8988T (cell line): ENCODE measurements at regions not wholly inside any gene's neighbourhood (a gene's known extent, or its start where the extent isn't known, plus 50 kb on each side); places are given as distances from the start of the nearest gene placed in this dataset.

ENCODE experiments used
- DNase-seq: peaks from one replicate; pipeline ENCODE4 v3.0.0; 2011

DNA sequence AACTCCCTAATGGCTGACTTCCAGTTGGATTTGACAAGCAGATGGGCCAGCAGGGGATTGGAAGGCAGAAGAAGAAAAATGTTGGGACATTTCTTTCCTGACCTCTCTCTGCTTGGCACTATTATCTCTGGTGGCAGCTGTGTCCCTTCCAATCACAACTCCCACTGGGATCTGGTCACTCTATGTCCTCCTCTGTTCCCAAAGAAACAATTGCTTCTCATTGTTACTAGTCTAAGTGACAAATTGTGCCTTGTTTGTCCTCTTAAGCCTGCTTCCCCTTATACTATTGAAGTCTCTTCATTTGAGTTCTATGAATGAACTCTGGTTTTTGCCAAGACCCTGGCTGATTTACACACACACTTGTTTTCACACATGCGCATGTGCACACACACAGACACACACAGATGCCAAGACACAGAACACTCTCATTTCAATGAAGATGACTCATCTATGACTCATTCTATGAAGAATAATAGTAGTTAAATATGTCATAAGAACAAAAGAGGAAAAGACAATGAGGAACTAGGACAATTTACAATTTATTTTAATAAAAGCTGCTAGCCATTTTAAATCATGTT, 83.0 kb upstream of the FAR2 start:
- DNase-seq: no peak

DNA sequence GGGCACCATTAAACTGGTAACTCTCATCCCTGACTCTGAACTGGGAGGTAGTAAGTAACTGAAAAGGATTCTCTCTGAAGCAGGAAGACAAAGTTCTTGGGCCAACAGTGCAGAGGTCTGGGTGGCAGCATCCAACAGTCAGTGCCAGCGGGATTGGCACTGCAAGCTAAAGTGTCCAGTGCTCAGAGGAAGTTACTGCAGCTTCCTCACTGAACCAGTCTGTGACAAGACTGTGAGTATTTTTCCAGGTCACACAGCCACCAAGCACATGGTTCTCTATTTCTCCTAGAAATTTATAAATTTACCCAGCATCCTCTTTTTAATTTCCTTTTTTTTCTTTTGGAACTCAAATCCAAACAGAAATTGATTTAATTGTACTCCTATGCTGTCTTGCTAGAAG, 81.6 kb upstream of the FAR2 start:
- no peak for DNase-seq

DNA sequence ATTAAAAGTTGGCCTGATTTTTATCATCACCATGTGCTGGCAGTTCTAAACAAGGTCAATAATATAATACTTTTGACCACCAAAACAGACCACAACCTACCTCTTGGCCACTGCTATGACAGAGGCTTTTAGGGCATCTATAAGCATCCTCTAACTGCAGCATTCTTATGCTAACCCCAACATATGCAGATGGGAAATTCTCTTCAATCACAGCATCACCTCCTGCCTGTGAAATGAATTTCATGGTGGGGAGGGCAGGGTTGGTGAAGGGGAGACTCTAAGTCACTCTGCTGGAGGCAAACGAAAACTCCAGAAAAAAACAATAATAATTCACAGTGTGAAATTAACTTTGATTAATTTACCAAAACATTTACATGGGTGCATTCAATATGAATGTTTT, 78.8 kb upstream of the FAR2 start:
- DNase-seq: no peak

DNA sequence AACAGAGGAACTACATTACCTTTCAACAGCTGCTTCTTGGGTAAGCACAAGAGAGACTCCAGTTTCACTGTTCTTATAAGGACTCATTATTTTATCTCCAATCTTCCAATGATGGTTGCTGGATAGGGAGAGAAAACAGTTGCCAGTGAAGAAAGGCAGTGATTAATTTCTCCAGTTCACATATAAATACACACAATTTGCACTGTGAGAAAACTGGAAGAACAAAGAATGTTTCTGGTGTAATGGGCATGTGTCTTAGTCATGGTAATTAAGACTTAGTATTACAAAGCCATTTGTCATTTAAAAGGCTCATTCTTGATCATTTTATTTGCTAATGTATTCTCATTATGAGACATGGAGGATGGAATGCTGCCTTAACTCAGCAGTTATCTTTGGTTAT, 78.0 kb upstream of the FAR2 start:
- DNase-seq: no peak

DNA sequence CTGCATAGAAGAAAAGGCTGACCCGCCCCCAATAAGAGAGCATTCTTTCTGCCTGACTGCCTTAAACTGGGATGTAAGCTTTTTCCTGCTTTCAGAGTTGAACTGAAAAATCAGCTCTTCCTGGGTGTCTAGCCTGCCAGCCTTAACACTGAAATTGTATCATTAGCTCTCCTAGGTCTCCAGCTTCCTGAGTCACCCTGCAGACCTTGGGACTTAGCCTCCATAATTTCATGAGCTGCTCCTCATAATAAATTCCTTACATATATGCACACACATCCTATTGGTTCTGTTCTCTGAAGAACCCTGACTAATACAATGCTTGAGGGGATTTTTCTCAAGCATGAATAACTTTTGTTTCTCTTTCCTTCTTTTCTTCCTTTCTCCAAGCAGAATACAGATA, 76.4 kb upstream of the FAR2 start:
- no peak for DNase-seq

DNA sequence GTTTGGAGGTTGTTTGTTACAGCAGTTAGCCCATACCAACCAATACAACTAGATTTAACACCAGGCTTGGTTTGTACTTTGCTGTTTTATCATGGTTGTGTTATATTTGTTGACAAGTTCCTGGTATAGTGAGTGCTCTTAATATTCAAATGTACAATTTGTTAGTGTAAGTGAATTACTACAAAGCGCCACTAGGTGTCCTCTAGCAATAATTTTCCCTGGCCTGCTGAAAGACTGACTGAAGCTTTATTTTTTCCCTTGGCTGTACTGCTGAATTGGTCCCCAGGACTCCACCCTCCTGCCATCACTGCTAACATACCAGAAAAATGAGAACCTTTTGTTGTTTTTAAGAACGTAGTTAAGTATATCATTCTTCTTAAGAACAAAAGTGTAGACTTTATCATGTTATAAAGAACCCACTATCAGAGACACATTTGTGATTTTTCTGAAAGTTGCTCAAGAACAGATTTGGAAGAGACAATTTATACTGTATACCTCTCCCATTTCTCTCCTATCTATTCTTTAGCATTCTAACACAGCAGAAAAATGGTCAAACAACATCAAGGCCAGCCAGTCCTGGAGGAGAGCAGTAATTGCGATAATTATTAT, 75.3 kb upstream of the FAR2 start:
- no peak for DNase-seq

DNA sequence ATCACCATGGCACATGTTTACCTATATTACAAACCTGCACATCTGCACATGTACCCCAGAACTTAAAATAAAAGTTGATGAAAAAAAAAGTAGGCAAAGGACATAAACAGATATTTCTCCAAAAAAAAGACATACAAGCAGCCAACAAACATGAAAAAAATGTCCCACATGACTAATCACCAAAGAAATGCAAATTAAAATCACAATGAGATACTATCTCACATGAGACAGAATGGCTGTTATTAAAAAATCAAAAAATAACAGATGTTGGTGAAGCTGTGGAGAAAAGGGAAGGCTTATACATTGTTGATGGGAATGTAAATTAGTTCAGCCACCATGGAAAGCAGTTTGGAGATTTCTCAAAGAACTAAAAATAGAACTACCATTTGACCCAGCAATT, 68.0 kb upstream of the FAR2 start:
- no peak for DNase-seq

DNA sequence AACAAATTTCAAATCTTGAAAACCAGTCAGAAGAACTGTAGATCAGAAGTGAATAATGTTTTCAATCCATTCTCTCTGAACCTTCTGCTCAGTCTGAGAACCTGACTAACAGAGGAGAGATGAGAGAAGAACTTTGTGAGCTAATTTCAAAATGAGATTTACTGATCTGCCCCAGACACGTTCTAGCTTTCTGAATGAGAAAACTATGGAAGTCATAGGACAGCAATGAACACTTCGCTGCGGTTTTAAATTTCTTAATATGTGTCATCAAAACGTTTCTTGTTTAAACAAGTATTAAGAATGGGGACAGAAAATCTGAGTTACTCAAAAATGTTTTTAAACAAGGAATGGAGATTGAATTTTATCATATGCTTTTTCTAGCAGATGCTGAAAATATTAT, 66.6 kb upstream of the FAR2 start:
- DNase-seq: no peak

DNA sequence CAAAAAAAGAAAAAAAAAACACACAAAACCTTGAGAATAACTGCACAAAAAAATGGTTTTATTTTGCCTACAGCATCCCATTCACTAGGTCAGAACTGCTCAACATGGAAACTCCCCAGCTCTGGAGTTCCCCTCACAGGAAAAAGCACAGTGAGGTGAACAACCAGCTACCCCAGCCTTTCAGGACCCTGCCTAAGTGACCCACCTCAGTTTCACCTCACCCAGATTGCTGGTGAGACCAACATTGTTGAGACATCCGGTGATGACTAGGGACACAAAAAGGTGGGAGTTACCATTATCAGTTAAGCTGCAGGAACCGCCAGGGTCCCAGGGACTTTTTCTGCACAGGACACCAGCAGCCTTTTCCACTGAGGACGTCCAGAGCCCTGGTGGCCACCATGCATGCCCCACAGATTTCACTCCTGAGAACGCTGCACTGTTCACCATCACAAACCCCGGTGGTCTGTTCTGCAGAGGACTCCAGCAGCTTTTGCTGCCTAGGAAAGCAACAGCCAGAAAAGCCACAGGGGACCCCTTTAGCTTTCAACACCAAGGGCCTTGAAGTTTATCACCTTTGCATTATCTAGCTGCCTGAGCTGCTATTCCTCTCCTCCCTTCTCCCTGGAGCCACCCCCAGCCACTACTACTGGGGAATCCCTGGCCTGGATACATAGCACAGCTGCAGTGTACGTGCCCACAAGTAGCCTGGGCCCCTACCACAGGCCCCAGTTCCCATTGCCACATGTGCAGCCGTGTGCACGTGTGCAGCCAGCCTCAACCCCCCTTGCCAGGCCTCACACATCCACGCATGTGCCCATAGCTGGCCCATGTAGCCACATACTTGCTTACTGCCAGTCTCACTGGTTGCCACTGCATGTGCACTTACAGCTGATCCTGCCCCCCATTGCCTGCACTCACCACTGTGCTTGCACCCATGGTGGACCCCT, 62.5 kb upstream of the FAR2 start:
- no peak for DNase-seq

DNA sequence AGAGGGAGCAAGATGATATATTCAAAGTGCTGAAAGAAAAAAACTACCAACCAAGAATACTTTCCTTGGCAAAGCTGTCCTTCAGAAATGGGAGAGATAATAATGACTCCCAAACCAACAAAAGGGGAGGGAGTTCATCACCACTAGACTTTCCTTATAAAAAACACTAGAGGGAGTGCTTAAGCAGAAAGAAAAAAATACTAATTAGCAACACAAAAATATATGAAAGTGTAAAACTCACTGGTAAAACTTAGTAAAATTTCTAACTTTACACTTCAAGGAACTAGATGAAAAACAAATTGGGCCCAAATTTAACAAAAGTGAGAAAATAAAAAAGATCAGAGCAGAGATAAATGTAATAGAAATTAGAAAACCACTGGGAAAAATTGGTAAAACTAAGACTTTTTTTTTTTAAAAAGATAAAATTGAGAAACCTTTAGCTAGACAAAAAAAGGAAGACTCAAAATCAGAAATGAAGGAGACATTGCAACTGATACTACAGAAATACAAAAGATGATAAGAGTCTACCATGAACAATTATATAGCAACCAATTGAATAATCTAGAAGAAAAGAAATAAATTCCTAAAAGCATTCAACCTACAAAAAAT, 60.4 kb upstream of the FAR2 start:
- DNase-seq: peak; percentile 6
